ENCODE measurements at regions not wholly inside any gene's neighbourhood (a gene's known extent, or its start where the extent isn't known, plus 50 kb on each side); places are given as distances from the start of the nearest gene placed in this dataset.
"Not testable (repeated sequence)": the region's sequence is repeated elsewhere in the genome, so short reads cannot be mapped to it uniquely, and the experiment has no call there.

GRCh38 chr15:29517829-29518228 lies 248.2 kb upstream of the NSMCE3 start:
- Histone ChIP-seq H3K9me3 (peaks cover 0 to 8% (median 0%) of the 10 kb centered on the region in 3 donors), H3K27ac (no peak overlapping the region), H3K27me3 (no peaks in the 10 kb centered on the region), H3K36me3 (no peaks in the 10 kb centered on the region), H3K4me3 (no peak overlapping the region), H3K4me1 (no peaks in the 10 kb centered on the region)
- no peak for TF ChIP-seq CTCF (IDR thresholded peaks at IDR 0.05)
- intact Hi-C loops (cut with DNase I; ENCODE audit: low total_unique reads): no loop called here
- DNase-seq: no peak

GRCh38 chr15:29516929-29517328 lies 247.3 kb upstream of the NSMCE3 start:
- no peaks in the 10 kb centered on the region for H3K36me3 ChIP-seq
- intact Hi-C loops (cut with DNase I; ENCODE audit: low total_unique reads): no loop called here

GRCh38 chr15:29514926-29515325 lies 245.3 kb upstream of the NSMCE3 start:
- no peak for DNase-seq
- no peak for TF ChIP-seq CTCF (IDR thresholded peaks at IDR 0.05)
- Histone ChIP-seq H3K27ac (no peak overlapping the region), H3K4me3 (no peak overlapping the region), H3K27me3 (no peaks in the 10 kb centered on the region), H3K9me3 (peaks cover 0 to 11% (median 0%) of the 10 kb centered on the region in 3 donors), H3K36me3 (no peaks in the 10 kb centered on the region), H3K4me1 (no peaks in the 10 kb centered on the region)
- intact Hi-C loops (cut with DNase I; ENCODE audit: low total_unique reads): no loop called here

More at GRCh38 chr15:29516929-29517328, 247.3 kb upstream of the NSMCE3 start:
- H3K4me3 ChIP-seq: no peak overlapping the region
- DNase-seq: no peak
- H3K27me3 ChIP-seq: no peaks in the 10 kb centered on the region
- TF ChIP-seq CTCF (IDR thresholded peaks at IDR 0.05): no peak
- H3K27ac ChIP-seq: no peak overlapping the region
- H3K9me3 ChIP-seq: peaks cover 0 to 8% (median 0%) of the 10 kb centered on the region in 3 donors
- H3K4me1 ChIP-seq: no peaks in the 10 kb centered on the region

GRCh38 chr15:29511663-29512062 lies 242.0 kb upstream of the NSMCE3 start:
- H3K36me3 ChIP-seq: no peaks in the 10 kb centered on the region
- H3K4me3 ChIP-seq: no peak overlapping the region
- intact Hi-C loops (cut with DNase I; ENCODE audit: low total_unique reads): no loop called here
- no peaks in the 10 kb centered on the region for H3K27me3 ChIP-seq
- TF ChIP-seq CTCF (IDR thresholded peaks at IDR 0.05): no peak
- no peaks in the 10 kb centered on the region for H3K4me1 ChIP-seq
- no peak for DNase-seq
- no peak overlapping the region for H3K27ac ChIP-seq
- peaks cover 0 to 3% (median 3%) of the 10 kb centered on the region in 3 donors for H3K9me3 ChIP-seq

GRCh38 chr15:29505535-29505934 lies 235.9 kb upstream of the NSMCE3 start:
- intact Hi-C loops (cut with DNase I; ENCODE audit: low total_unique reads); H3K27me3 ChIP-seq; DNase-seq; H3K4me3 ChIP-seq; H3K4me1 ChIP-seq; H3K36me3 ChIP-seq; H3K27ac ChIP-seq; H3K9me3 ChIP-seq: not testable (repeated sequence)

GRCh38 chr15:29490747-29491471 lies 221.3 kb upstream of the NSMCE3 start:
- TF ChIP-seq CTCF (IDR thresholded peaks at IDR 0.05): no peak
- no peaks in the 10 kb centered on the region for H3K27me3 ChIP-seq
- H3K4me3 ChIP-seq: no peak overlapping the region
- intact Hi-C loops (cut with DNase I; ENCODE audit: low total_unique reads): no loop called here
- no peak overlapping the region for H3K27ac ChIP-seq
- DNase-seq: no peak
- H3K9me3 ChIP-seq: no peaks in the 10 kb centered on the region
- no peaks in the 10 kb centered on the region for H3K4me1 ChIP-seq
- H3K36me3 ChIP-seq: no peaks in the 10 kb centered on the region
